ENCODE measurements at regions not wholly inside any gene's neighbourhood (a gene's known extent, or its start where the extent isn't known, plus 50 kb on each side); places are given as distances from the start of the nearest gene placed in this dataset.
"Not testable (repeated sequence)": the region's sequence is repeated elsewhere in the genome, so short reads cannot be mapped to it uniquely, and the experiment has no call there.

- DNase-seq = no peak
- Mint-ChIP-seq H3K27me3 (ENCODE audit: low read depth in 3 of 3) (peaks cover 2 to 3% (median 3%) of the 10 kb centered on the region in 3 donors), H3K36me3 (no peaks in the 10 kb centered on the region), H3K4me3 (no peak overlapping the region), H3K4me1 (no peaks in the 10 kb centered on the region), H3K27ac (no peak overlapping the region), H3K9me3 (peaks cover 5 to 18% (median 11%) of the 10 kb centered on the region in 6 donors)
Observed at GRCh38 chr15:95051861-95052260, 820.5 kb downstream of the MCTP2 start.

DNA sequence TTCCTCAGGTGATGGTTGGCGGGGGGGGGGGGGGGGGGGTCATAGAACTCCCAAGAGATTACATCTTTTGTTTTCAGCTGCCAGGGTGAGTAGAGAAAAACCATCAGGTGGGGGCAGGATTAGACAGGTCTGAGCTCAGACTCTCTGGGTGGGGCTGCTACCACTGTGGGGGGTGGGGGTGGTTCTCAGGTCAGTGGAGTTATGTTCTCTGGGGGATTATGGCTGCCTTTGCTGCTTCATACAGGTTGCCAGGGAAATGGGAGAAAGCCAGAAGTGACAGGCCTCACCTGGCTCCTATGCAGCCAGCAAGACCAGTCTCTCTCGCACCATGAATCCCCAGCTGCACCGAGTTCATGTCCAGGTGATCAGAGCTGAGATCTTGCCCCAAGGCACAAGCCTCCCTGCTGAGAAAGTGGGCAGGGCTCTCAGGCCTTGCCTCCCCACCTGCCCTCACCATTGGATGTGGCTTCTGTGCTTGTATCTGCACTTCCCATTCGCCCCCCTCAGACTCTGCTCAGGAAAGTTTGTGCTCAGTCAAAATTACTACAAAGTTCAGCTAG lies 828.1 kb downstream of the MCTP2 start:
- Mint-ChIP-seq H3K27me3 (ENCODE audit: low read depth in 3 of 3) (peaks cover 0 to 11% (median 3%) of the 10 kb centered on the region in 3 donors), H3K36me3 (peaks cover 0 to 3% (median 0%) of the 10 kb centered on the region in 3 donors), H3K9me3 (peaks cover 1 to 27% (median 9%) of the 10 kb centered on the region in 6 donors), H3K4me1 (no peaks in the 10 kb centered on the region), H3K27ac (no peak overlapping the region), H3K4me3 (no peak overlapping the region)
- no peak for DNase-seq

DNA sequence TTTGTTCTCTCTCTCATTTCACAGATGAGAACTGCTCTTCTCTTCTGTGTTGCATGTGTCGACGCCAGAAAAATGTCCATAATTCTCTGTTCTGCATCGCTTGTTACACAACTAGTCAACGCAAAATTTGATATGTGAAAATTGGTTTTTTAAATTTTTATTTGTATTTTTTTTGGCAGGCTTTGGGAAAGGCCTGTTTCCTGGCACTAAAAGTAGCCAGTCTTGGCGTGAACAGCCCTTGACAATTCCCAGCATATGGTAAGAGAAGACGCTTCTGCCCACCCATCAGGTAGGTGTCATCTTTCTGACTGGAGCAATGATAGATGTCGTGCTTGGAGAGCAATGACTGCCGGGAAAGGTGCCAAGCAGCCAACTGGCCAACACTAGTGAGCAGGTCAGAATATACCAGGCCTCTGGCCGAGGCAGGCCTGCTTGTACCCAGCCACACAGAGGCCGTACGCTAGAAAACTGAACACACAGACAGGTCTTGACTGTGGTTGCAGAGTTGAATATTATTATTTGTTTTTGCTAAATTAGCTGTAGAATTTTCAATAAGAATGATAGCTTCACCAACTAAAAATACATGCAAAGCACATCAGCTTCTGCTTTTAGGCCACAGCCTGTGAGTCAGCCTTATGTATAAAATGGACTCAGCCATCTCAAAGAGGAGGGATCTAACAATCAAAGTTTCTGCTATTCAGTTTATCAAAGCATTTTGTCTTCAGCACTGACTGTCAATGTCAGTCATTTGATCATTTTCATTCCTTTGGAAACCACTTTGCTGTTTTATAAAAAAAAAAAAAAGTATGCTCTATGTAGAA lies 837.5 kb downstream of the MCTP2 start:
- no peak for DNase-seq
- no peak overlapping the region for H3K4me3 Mint-ChIP-seq
- peaks cover 2 to 4% (median 2%) of the 10 kb centered on the region in 3 donors for H3K27me3 Mint-ChIP-seq (ENCODE audit: low read depth in 3 of 3)
- H3K4me1 Mint-ChIP-seq = no peaks in the 10 kb centered on the region
- H3K36me3 Mint-ChIP-seq = no peaks in the 10 kb centered on the region
- no peak overlapping the region for H3K27ac Mint-ChIP-seq
- H3K9me3 Mint-ChIP-seq = no peaks in the 10 kb centered on the region

- Mint-ChIP-seq H3K4me3 (no peak overlapping the region), H3K27me3 (ENCODE audit: low read depth in 3 of 3) (no peaks in the 10 kb centered on the region), H3K9me3 (peaks cover 0 to 2% (median 0%) of the 10 kb centered on the region in 6 donors), H3K4me1 (no peaks in the 10 kb centered on the region), H3K27ac (no peak overlapping the region), H3K36me3 (no peaks in the 10 kb centered on the region)
- no peak for DNase-seq
Observed at GRCh38 chr15:95075792-95076677, 844.7 kb downstream of the MCTP2 start.

GRCh38 chr15:95076678-95076990 lies 845.3 kb downstream of the MCTP2 start:
- Mint-ChIP-seq H3K4me3 (no peak overlapping the region), H3K27ac (no peak overlapping the region), H3K36me3 (no peaks in the 10 kb centered on the region), H3K27me3 (ENCODE audit: low read depth in 3 of 3) (no peaks in the 10 kb centered on the region), H3K4me1 (no peaks in the 10 kb centered on the region), H3K9me3 (peaks cover 0 to 2% (median 0%) of the 10 kb centered on the region in 6 donors)
- DNase-seq = no peak

DNA sequence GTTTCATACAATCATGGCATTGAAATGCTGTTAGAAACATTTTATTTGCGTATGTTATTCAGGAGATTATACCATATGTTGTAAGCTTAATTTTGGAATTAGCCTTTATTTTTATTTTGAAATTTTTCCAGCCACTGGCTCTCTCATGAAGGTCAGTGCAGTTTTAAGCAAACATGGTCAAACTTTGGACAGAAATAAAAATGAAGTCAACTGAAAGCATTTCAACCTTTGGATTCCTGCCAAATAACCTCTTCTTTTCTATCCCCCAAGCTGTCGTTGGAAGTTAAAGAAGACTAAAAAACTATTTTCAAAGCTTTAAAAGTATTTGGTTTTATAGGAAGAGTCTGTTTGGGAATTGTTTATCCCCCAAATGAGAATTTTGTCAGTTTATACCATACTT lies 846.6 kb downstream of the MCTP2 start:
- H3K4me3 Mint-ChIP-seq = no peak overlapping the region
- H3K4me1 Mint-ChIP-seq = no peaks in the 10 kb centered on the region
- H3K9me3 Mint-ChIP-seq = peaks cover 0 to 2% (median 0%) of the 10 kb centered on the region in 6 donors
- H3K27me3 Mint-ChIP-seq (ENCODE audit: low read depth in 3 of 3) = peaks cover 0 to 2% (median 0%) of the 10 kb centered on the region in 3 donors
- no peaks in the 10 kb centered on the region for H3K36me3 Mint-ChIP-seq
- DNase-seq = no peak
- H3K27ac Mint-ChIP-seq = no peak overlapping the region

DNA sequence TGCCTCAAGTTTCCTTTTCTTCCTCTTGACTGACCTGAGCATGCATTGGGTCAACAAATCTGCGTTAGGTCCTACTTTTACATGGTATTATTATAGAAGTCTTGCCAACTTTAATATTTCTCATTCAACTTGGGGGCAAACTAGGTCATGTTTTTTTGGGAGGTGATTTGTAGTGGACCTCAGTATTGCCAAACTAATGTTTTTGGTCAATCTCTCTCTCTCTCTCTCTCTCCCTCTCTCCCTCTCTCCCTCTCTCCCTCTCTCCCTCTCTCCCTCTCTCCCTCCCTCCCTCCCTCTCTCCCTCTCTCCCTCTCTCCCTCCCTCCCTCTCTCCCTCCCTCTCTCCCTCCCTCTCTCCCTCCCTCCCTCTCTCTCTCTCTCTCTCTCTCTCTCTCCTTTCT lies 848.9 kb downstream of the MCTP2 start:
- not testable (repeated sequence) for H3K4me1 Mint-ChIP-seq; H3K27me3 Mint-ChIP-seq (ENCODE audit: low read depth in 3 of 3); H3K9me3 Mint-ChIP-seq; H3K4me3 Mint-ChIP-seq; DNase-seq; H3K27ac Mint-ChIP-seq; H3K36me3 Mint-ChIP-seq

- Mint-ChIP-seq H3K36me3 (no peaks in the 10 kb centered on the region), H3K27ac (no peak overlapping the region), H3K27me3 (ENCODE audit: low read depth in 3 of 3) (peaks cover 0 to 2% (median 2%) of the 10 kb centered on the region in 3 donors), H3K4me3 (no peak overlapping the region), H3K9me3 (no peaks in the 10 kb centered on the region), H3K4me1 (no peaks in the 10 kb centered on the region)
- DNase-seq = no peak
Observed at GRCh38 chr15:95085056-95085455, 853.7 kb downstream of the MCTP2 start.

GRCh38 chr15:95086531-95087252 lies 855.3 kb downstream of the MCTP2 start:
- Mint-ChIP-seq H3K27me3 (ENCODE audit: low read depth in 3 of 3) (peaks cover 0 to 4% (median 2%) of the 10 kb centered on the region in 3 donors), H3K27ac (no peak overlapping the region), H3K4me3 (no peak overlapping the region), H3K4me1 (no peaks in the 10 kb centered on the region), H3K36me3 (no peaks in the 10 kb centered on the region), H3K9me3 (peaks cover 0 to 2% (median 0%) of the 10 kb centered on the region in 6 donors)
- no peak for DNase-seq

DNA sequence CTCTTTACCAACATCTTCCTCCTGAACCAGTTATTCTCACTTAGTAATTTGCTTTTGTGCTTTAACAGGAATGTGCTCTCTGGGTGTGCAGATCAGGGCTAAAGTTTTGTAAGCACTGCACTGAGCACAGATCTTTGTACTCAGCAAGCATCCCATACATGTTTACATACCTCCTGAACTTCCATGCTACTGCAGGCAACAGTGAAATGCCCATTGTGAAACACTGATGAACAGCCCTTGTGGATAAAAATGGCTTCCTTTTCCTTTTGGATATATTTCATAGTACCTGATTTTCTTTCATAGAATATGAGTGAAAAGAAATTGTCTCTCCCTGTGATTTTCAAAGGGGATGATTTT lies 855.9 kb downstream of the MCTP2 start:
- Mint-ChIP-seq H3K4me3 (no peak overlapping the region), H3K27me3 (ENCODE audit: low read depth in 3 of 3) (peaks cover 0 to 4% (median under 1%) of the 10 kb centered on the region in 3 donors), H3K4me1 (no peaks in the 10 kb centered on the region), H3K36me3 (no peaks in the 10 kb centered on the region), H3K9me3 (peaks cover 0 to 2% (median 0%) of the 10 kb centered on the region in 6 donors), H3K27ac (no peak overlapping the region)
- DNase-seq = no peak

DNA sequence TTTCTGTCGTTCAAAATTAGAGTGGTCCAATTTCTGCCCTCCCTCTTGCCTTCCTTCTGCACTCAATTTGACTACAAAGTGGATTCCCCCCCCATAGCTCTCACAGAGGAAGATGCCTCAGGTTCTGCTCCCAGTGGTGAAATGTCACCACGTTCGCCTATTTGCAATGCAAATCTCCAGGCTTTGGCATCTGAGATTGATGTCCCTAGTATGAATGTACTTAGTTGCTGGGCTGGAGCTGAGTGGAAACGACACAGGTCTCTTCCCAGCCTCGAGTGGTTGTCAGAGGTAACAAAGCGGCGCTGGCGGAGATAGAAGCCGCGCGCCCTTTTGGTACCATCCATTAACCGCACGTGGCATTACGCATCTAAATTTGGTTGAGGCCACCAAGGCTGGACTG lies 860.1 kb downstream of the MCTP2 start:
- Mint-ChIP-seq H3K27me3 (ENCODE audit: low read depth in 3 of 3) (peaks cover 0 to 4% (median 2%) of the 10 kb centered on the region in 3 donors), H3K4me3 (no peak overlapping the region), H3K4me1 (no peaks in the 10 kb centered on the region), H3K36me3 (no peaks in the 10 kb centered on the region), H3K27ac (no peak overlapping the region), H3K9me3 (peaks cover 0 to 2% (median 0%) of the 10 kb centered on the region in 6 donors)
- no peak for DNase-seq

GRCh38 chr15:95095250-95095649 lies 863.9 kb downstream of the MCTP2 start:
- DNase-seq = no peak
- Mint-ChIP-seq H3K27me3 (ENCODE audit: low read depth in 3 of 3) (peaks cover 0 to 2% (median 2%) of the 10 kb centered on the region in 3 donors), H3K27ac (no peak overlapping the region), H3K4me3 (no peak overlapping the region), H3K36me3 (no peaks in the 10 kb centered on the region), H3K4me1 (no peaks in the 10 kb centered on the region), H3K9me3 (peaks cover 0 to 2% (median 0%) of the 10 kb centered on the region in 6 donors)

DNA sequence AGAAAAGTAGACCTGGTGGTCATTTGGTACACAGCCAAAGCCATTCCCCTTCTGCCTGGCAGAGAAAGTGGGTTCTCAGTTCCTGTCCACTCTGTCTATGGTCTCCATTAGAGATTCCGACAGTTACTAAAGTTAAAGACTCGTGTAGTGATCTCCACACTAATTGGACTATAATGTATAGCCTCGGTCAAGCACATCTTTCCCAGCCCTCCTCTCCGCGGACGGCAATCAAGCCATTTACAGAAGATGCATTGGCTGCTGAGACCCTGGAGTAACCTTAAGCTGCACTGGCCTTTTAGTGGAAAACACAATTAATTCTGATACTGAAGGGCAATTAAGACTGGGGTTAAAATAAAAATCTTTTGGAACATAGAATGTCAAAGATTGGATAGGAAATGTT lies 865.3 kb downstream of the MCTP2 start:
- no peak for DNase-seq
- peaks cover 0 to 1% (median 0%) of the 10 kb centered on the region in 6 donors for H3K9me3 Mint-ChIP-seq
- no peaks in the 10 kb centered on the region for H3K36me3 Mint-ChIP-seq
- H3K4me1 Mint-ChIP-seq = no peaks in the 10 kb centered on the region
- no peak overlapping the region for H3K27ac Mint-ChIP-seq
- H3K4me3 Mint-ChIP-seq = no peak overlapping the region
- peaks cover 0 to 2% (median 0%) of the 10 kb centered on the region in 3 donors for H3K27me3 Mint-ChIP-seq (ENCODE audit: low read depth in 3 of 3)

All from immature natural killer cell (primary cell).